Omental fat pad (tissue), 3 donors: ENCODE measurements at regions not wholly inside any gene's neighbourhood (a gene's known extent, or its start where the extent isn't known, plus 50 kb on each side); places are given as distances from the start of the nearest gene placed in this dataset.

Experiments
- ATAC-seq: fragments of 150-250 bp; one replicate; pipeline ENCODE4 v1.9.1; 2016; ENCODE audit warnings: mild to moderate bottlenecking, moderate library complexity; ENCODE audit not compliant: low FRiP score
- DNase-seq: peaks from one replicate; pipeline ENCODE4 v3.0.0-alpha.2; 2019; ENCODE audit warnings: low spot score
- CTCF ChIP-seq, 3 donors: fragments of 450-650 bp; IDR thresholded peaks; one replicate each; pipeline ENCODE4 v1.5.1; 2016 to 2017; ENCODE audit warnings: antibody characterized with exemption in 3 of 3, mild to moderate bottlenecking in 3 of 3, moderate library complexity in 2 of 3

GRCh38 chr17:65446838-65447526, 114.5 kb downstream of the AXIN2 start:
- no peak for TF ChIP-seq CTCF (IDR thresholded peaks at IDR 0.05)
- ATAC-seq (no peak), DNase-seq (no peak)

GRCh38 chr17:65446043-65446442, 115.4 kb downstream of the AXIN2 start:
- DNase-seq, result no peak
- ATAC-seq, result no peak
- no peak for TF ChIP-seq CTCF (IDR thresholded peaks at IDR 0.05)

- ATAC-seq (no peak), DNase-seq (no peak)
- TF ChIP-seq CTCF (IDR thresholded peaks at IDR 0.05), result no peak
Observed at GRCh38 chr17:65444049-65444448, 117.4 kb downstream of the AXIN2 start.

- no peak for ATAC-seq
- no peak for TF ChIP-seq CTCF (IDR thresholded peaks at IDR 0.05)
- no peak for DNase-seq
Observed at GRCh38 chr17:65442691-65443090, 118.8 kb downstream of the AXIN2 start.

GRCh38 chr17:65442250-65442649, 119.2 kb downstream of the AXIN2 start:
- DNase-seq, result no peak
- ATAC-seq, result no peak
- no peak for TF ChIP-seq CTCF (IDR thresholded peaks at IDR 0.05)

- TF ChIP-seq CTCF (IDR thresholded peaks at IDR 0.05), result no peak
- ATAC-seq (no peak), DNase-seq (no peak)
Observed at GRCh38 chr17:65441053-65441605, 120.3 kb downstream of the AXIN2 start.

- no peak for TF ChIP-seq CTCF (IDR thresholded peaks at IDR 0.05)
- DNase-seq (no peak), ATAC-seq (no peak)
Observed at GRCh38 chr17:65438708-65439294, 122.6 kb downstream of the AXIN2 start.
